ENCODE measurements at regions not wholly inside any gene's neighbourhood (a gene's known extent, or its start where the extent isn't known, plus 50 kb on each side); places are given as distances from the start of the nearest gene placed in this dataset.
"Not testable (repeated sequence)": the region's sequence is repeated elsewhere in the genome, so short reads cannot be mapped to it uniquely, and the experiment has no call there.

GRCh38 chr4:124459941-124460310 is 252.6 kb downstream of the ANKRD50 start:
- DNase-seq, result no peak

GRCh38 chr4:124461592-124461991 is 250.9 kb downstream of the ANKRD50 start:
- not testable (repeated sequence) for DNase-seq

- DNase-seq, result no peak
These were observed 249.3 kb downstream of the ANKRD50 start for GRCh38 chr4:124462954-124463828.

GRCh38 chr4:124464836-124465235 is 247.7 kb downstream of the ANKRD50 start:
- DNase-seq, result no peak

GRCh38 chr4:124468360-124468759 is 244.2 kb downstream of the ANKRD50 start:
- DNase-seq, result no peak

- no peak for DNase-seq
These were observed 242.6 kb downstream of the ANKRD50 start for GRCh38 chr4:124469981-124470380.

- DNase-seq, result no peak
These were observed 234.1 kb downstream of the ANKRD50 start for GRCh38 chr4:124478470-124478869.

GRCh38 chr4:124480061-124480460 is 232.5 kb downstream of the ANKRD50 start:
- DNase-seq, result no peak

- no peak for DNase-seq
These were observed 231.4 kb downstream of the ANKRD50 start for GRCh38 chr4:124481123-124481522.

- no peak for DNase-seq
These were observed 229.3 kb downstream of the ANKRD50 start for GRCh38 chr4:124483048-124483906.

GRCh38 chr4:124484008-124484407 is 228.5 kb downstream of the ANKRD50 start:
- DNase-seq, result no peak

GRCh38 chr4:124484940-124485339 is 227.6 kb downstream of the ANKRD50 start:
- DNase-seq, result no peak

- no peak for DNase-seq
These were observed 226.1 kb downstream of the ANKRD50 start for GRCh38 chr4:124486423-124486822.

GRCh38 chr4:124487651-124488050 is 224.9 kb downstream of the ANKRD50 start:
- DNase-seq, result no peak

- DNase-seq, result no peak
These were observed 221.0 kb downstream of the ANKRD50 start for GRCh38 chr4:124491361-124492145.

GRCh38 chr4:124499261-124499660 is 213.3 kb downstream of the ANKRD50 start:
- no peak for DNase-seq

GRCh38 chr4:124501576-124501975 is 211.0 kb downstream of the ANKRD50 start:
- DNase-seq, result no peak

- DNase-seq, result no peak
These were observed 208.1 kb downstream of the ANKRD50 start for GRCh38 chr4:124504431-124504830.

GRCh38 chr4:124505211-124505610 is 207.3 kb downstream of the ANKRD50 start:
- no peak for DNase-seq

- DNase-seq, result no peak
These were observed 203.4 kb downstream of the ANKRD50 start for GRCh38 chr4:124509151-124509550.

GRCh38 chr4:124514588-124514987 is 197.9 kb downstream of the ANKRD50 start:
- no peak for DNase-seq

GRCh38 chr4:124515591-124515990 is 196.9 kb downstream of the ANKRD50 start:
- no peak for DNase-seq

GRCh38 chr4:124519196-124519595 is 193.3 kb downstream of the ANKRD50 start:
- DNase-seq, result no peak
